B cell (primary cell): ENCODE measurements at regions not wholly inside any gene's neighbourhood (a gene's known extent, or its start where the extent isn't known, plus 50 kb on each side); places are given as distances from the start of the nearest gene placed in this dataset.

Experiments used
- ATAC-seq: fragments of 200-7000 bp; cut with Tn5 transposase; one replicate; pipeline ENCODE4 v1.10.0; 2021; ENCODE audit warnings: low read depth, mild to moderate bottlenecking, moderate number of reproducible peaks, moderate library complexity
- CTCF ChIA-PET: fragments of 350-600 bp; sonication (Branson Sonifier 250); formaldehyde crosslinking; loops from one replicate; lab custom pipeline; 2021; ENCODE audit warnings: antibody characterized with exemption, inconsistent platforms; lab: Charles Lee
- POLR2A ChIA-PET: fragments of 350-600 bp; sonication (Branson Sonifier 250); formaldehyde crosslinking; loops from one replicate; lab custom pipeline; 2021; ENCODE audit warnings: antibody characterized with exemption; lab: Charles Lee
- DNase-seq: peaks from one replicate; pipeline ENCODE4 v3.0.0; 2013
- H2AFZ ChIP-seq: 2 replicates; pipeline ENCODE4 v1.6.1; 2012; ENCODE audit warnings: mild to moderate bottlenecking, low read depth, low read length; ENCODE audit not compliant: insufficient read depth, poor library complexity, severe bottlenecking
- H3K27ac ChIP-seq, 2 donors: 1 replicate in 1 of 2; 2 replicates in 1 of 2; pipeline ENCODE4 v1.5.1; 2012 to 2013; ENCODE audit warnings: low read length in 2 of 2, mild to moderate bottlenecking in 2 of 2, moderate library complexity in 1 of 2
- H3K27me3 ChIP-seq, 4 experiments: fragments of 200-600 bp in 1 of 4; sonication (generic) in 1 of 4; replicated peaks in 1 of 4; 1 replicate in 2 of 4; 2 replicates in 2 of 4; pipeline versions ENCODE4 v1.6.1 to v1.7.0; 2013 to 2016; ENCODE audit warnings: low read length in 3 of 4, mild to moderate bottlenecking in 2 of 4, mixed read lengths in 1 of 4, moderate library complexity in 1 of 4; ENCODE audit not compliant: insufficient read depth in 4 of 4, control insufficient read depth in 3 of 4; ENCODE audit errors: control extremely low read depth in 1 of 4
- H3K36me3 ChIP-seq, 2 experiments: replicated peaks in 1 of 2; 1 replicate in 1 of 2; 2 replicates in 1 of 2; pipeline versions ENCODE4 v1.6.1 to v1.7.1; 2013; ENCODE audit warnings: low read length in 1 of 2; ENCODE audit not compliant: insufficient read depth in 2 of 2, control insufficient read depth in 1 of 2; ENCODE audit errors: control extremely low read depth in 1 of 2, extremely low read depth in 1 of 2
- H3K4me1 ChIP-seq, 2 donors: fragments of 200-600 bp in 1 of 2; sonication (generic) in 1 of 2; 1 replicate in 1 of 2; 2 replicates in 1 of 2; pipeline versions ENCODE4 v1.5.1 to v1.6.1; 2013 to 2017; ENCODE audit warnings: low read length in 2 of 2; ENCODE audit not compliant: control insufficient read depth in 2 of 2, insufficient read depth in 2 of 2
- H3K4me2 ChIP-seq: replicated peaks from 2 replicates; pipeline ENCODE3; 2012; ENCODE audit warnings: mild to moderate bottlenecking, low read depth, low read length; ENCODE audit not compliant: poor library complexity, severe bottlenecking
- H3K4me3 ChIP-seq, 5 experiments: fragments of 200-600 bp in 1 of 5; sonication (generic) in 1 of 5; 1 replicate in 3 of 5; 2 replicates in 2 of 5; pipeline versions ENCODE4 v1.5.1 to v1.7.0; 2011 to 2016; ENCODE audit warnings: low read length in 4 of 5, mild to moderate bottlenecking in 4 of 5, low read depth in 2 of 5, control low read depth in 1 of 5, moderate library complexity in 1 of 5; ENCODE audit not compliant: insufficient read depth in 1 of 5; ENCODE audit errors: control extremely low read depth in 1 of 5, extremely low read depth in 1 of 5
- H3K79me2 ChIP-seq: fragments of 200-600 bp; sonication (generic); one replicate; pipeline ENCODE4 v1.6.0; 2016; ENCODE audit warnings: low read length; ENCODE audit not compliant: control insufficient read depth, insufficient read depth
- H3K9ac ChIP-seq: fragments of 200-600 bp; sonication (generic); 2 replicates; pipeline ENCODE4 v1.6.1; 2017; ENCODE audit warnings: mild to moderate bottlenecking, low read length, moderate library complexity
- H3K9me3 ChIP-seq, 3 donors: one replicate each; pipeline versions ENCODE4 v1.6.1 to v1.7.1; 2013; ENCODE audit warnings: low read length in 2 of 3; ENCODE audit not compliant: control insufficient read depth in 2 of 3, insufficient read depth in 1 of 3; ENCODE audit errors: control extremely low read depth in 1 of 3
- H4K20me1 ChIP-seq: 2 replicates; pipeline ENCODE4 v1.6.0; 2012; ENCODE audit warnings: mild to moderate bottlenecking, low read length; ENCODE audit not compliant: insufficient read depth, control insufficient read depth, poor library complexity, severe bottlenecking
- H3K27ac Mint-ChIP-seq: one replicate; pipeline ENCODE4 v1.8.0; 2021; ENCODE audit warnings: mixed read lengths
- H3K27me3 Mint-ChIP-seq: one replicate; pipeline ENCODE4 v1.8.0; 2021; ENCODE audit warnings: mixed read lengths
- H3K4me1 Mint-ChIP-seq: one replicate; pipeline ENCODE4 v1.8.0; 2021; ENCODE audit warnings: mixed read lengths
- H3K4me3 Mint-ChIP-seq: one replicate; pipeline ENCODE4 v1.8.0; 2021; ENCODE audit warnings: mixed read lengths
- H3K9me3 Mint-ChIP-seq: one replicate; pipeline ENCODE4 v1.8.0; 2022; ENCODE audit warnings: mixed read lengths; ENCODE audit not compliant: insufficient read depth
- EZH2 ChIP-seq: IDR thresholded peaks from 2 replicates; pipeline ENCODE4 v1.6.1; 2012; ENCODE audit warnings: borderline replicate concordance, low read depth, mild to moderate bottlenecking, moderate library complexity, low read length; ENCODE audit not compliant: insufficient read depth, poor library complexity, severe bottlenecking
- WGBS: methylation state at CpG from one replicate; pipeline ENCODE4 v1.1.5; 2013; ENCODE audit warnings: missing lambda C conversion rate; ENCODE audit not compliant: insufficient coverage; 5-methylcytosine and 5-hydroxymethylcytosine counted together
- intact Hi-C: fragments of 100-400 bp; cut with micrococcal nuclease; formaldehyde crosslinking; loops from one replicate; pipeline ENCODE4 v1.10.0; 2022
- TF ChIP-seq, protein P1 (sequence below): fragments of 200-600 bp; IDR thresholded peaks from one replicate; pipeline ENCODE4 v1.8.0; 2022; ENCODE audit warnings: antibody characterized with exemption, mild to moderate bottlenecking

DNA sequence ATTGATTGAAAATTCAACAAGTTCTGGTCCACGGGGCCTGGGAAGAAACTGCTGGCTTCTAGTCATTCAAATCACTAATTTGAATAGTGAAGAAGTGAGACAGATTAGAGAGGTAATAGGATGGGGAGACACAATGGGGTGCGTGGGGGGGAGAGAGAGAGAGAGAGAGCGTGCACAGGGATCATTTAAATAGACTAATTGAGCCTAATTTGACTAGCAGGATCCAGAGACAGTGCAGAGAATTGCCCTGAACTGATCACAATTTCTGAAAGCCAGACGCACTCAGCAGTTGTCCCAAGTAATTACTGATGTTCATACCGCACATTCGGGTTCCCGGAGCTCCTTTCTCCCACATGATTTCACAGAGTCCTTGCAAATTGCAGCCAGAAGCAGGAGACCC, 50.3 kb upstream of the C5orf58 start:
- Mint-ChIP-seq H3K4me1 (no peaks in the 10 kb centered on the region), H3K9me3 (no peaks in the 10 kb centered on the region), H3K27ac (no peak overlapping the region), H3K27me3 (peaks cover 6% of the 10 kb centered on the region), H3K4me3 (no peak overlapping the region)
- TF ChIP-seq EZH2, result no peak
- TF ChIP-seq, protein P1, sequence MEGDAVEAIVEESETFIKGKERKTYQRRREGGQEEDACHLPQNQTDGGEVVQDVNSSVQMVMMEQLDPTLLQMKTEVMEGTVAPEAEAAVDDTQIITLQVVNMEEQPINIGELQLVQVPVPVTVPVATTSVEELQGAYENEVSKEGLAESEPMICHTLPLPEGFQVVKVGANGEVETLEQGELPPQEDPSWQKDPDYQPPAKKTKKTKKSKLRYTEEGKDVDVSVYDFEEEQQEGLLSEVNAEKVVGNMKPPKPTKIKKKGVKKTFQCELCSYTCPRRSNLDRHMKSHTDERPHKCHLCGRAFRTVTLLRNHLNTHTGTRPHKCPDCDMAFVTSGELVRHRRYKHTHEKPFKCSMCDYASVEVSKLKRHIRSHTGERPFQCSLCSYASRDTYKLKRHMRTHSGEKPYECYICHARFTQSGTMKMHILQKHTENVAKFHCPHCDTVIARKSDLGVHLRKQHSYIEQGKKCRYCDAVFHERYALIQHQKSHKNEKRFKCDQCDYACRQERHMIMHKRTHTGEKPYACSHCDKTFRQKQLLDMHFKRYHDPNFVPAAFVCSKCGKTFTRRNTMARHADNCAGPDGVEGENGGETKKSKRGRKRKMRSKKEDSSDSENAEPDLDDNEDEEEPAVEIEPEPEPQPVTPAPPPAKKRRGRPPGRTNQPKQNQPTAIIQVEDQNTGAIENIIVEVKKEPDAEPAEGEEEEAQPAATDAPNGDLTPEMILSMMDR, result no peak
- 68% methylated on average over 4 of the region's 7 CpGs for WGBS
- ATAC-seq (no peak), DNase-seq (no peak)
- CTCF ChIA-PET, result interaction anchor here (0.9 to 2.4 kb wide), 3 partner anchors 8 to 81 kb away, joined by 4 to 16 read pairs (median 4); no protein-coding TSS in a partner anchor
- no peak overlapping the region for H2AFZ ChIP-seq
- H3K9me3 ChIP-seq, result no peaks in the 10 kb centered on the region
- no peaks in the 10 kb centered on the region for H3K27me3 ChIP-seq
- H3K9ac ChIP-seq, result no peak overlapping the region
- intact Hi-C loops, result no loop called here
- POLR2A ChIA-PET, result no interaction called here
- no peak overlapping the region for H3K4me2 ChIP-seq
- H3K27ac ChIP-seq, result no peak overlapping the region
- H3K4me1 ChIP-seq, result no peaks in the 10 kb centered on the region
- no peaks in the 10 kb centered on the region for H3K36me3 ChIP-seq
- no peak overlapping the region for H3K4me3 ChIP-seq
- H3K79me2 ChIP-seq, result no peaks in the 10 kb centered on the region
- H4K20me1 ChIP-seq, result no peaks in the 10 kb centered on the region
